ENCODE measurements at regions not wholly inside any gene's neighbourhood (a gene's known extent, or its start where the extent isn't known, plus 50 kb on each side); places are given as distances from the start of the nearest gene placed in this dataset.

GRCh38 chr5:71948206-71948605 is 159.1 kb upstream of the MAP1B start:
- Histone ChIP-seq H3K4me3 (ENCODE audit: low read depth in 1 of 2, low read length in 1 of 2) (no peak overlapping the region), H3K9me3 (no peaks in the 10 kb centered on the region), H3K36me3 (no peaks in the 10 kb centered on the region), H3K4me1 (ENCODE audit: control insufficient read depth in 1 of 2, insufficient read depth in 1 of 2, low read depth in 1 of 2, low read length in 1 of 2) (no peaks in the 10 kb centered on the region), H3K27me3 (no peaks in the 10 kb centered on the region), H3K27ac (no peak overlapping the region)
- TF ChIP-seq CTCF (IDR thresholded peaks at IDR 0.05): no peak

GRCh38 chr5:71949772-71950171 is 157.5 kb upstream of the MAP1B start:
- Histone ChIP-seq H3K9me3 (no peaks in the 10 kb centered on the region), H3K27ac (no peak overlapping the region), H3K4me1 (ENCODE audit: control insufficient read depth in 1 of 2, insufficient read depth in 1 of 2, low read depth in 1 of 2, low read length in 1 of 2) (no peaks in the 10 kb centered on the region), H3K27me3 (no peaks in the 10 kb centered on the region), H3K36me3 (no peaks in the 10 kb centered on the region), H3K4me3 (ENCODE audit: low read depth in 1 of 2, low read length in 1 of 2) (no peak overlapping the region)
- TF ChIP-seq CTCF (IDR thresholded peaks at IDR 0.05): no peak

- Histone ChIP-seq H3K9me3 (no peaks in the 10 kb centered on the region), H3K27me3 (no peaks in the 10 kb centered on the region), H3K36me3 (no peaks in the 10 kb centered on the region), H3K4me1 (ENCODE audit: control insufficient read depth in 1 of 2, insufficient read depth in 1 of 2, low read depth in 1 of 2, low read length in 1 of 2) (no peaks in the 10 kb centered on the region), H3K4me3 (ENCODE audit: low read depth in 1 of 2, low read length in 1 of 2) (no peak overlapping the region), H3K27ac (no peak overlapping the region)
- no peak for TF ChIP-seq CTCF (IDR thresholded peaks at IDR 0.05)
Measured at GRCh38 chr5:71953866-71954265, 153.4 kb upstream of the MAP1B start.

GRCh38 chr5:71954329-71954728 is 152.9 kb upstream of the MAP1B start:
- H3K9me3 ChIP-seq: no peaks in the 10 kb centered on the region
- no peaks in the 10 kb centered on the region for H3K27me3 ChIP-seq
- H3K27ac ChIP-seq: no peak overlapping the region
- no peaks in the 10 kb centered on the region for H3K36me3 ChIP-seq
- no peaks in the 10 kb centered on the region for H3K4me1 ChIP-seq (ENCODE audit: control insufficient read depth in 1 of 2, insufficient read depth in 1 of 2, low read depth in 1 of 2, low read length in 1 of 2)
- no peak overlapping the region for H3K4me3 ChIP-seq (ENCODE audit: low read depth in 1 of 2, low read length in 1 of 2)
- no peak for TF ChIP-seq CTCF (IDR thresholded peaks at IDR 0.05)

GRCh38 chr5:71955723-71956122 is 151.6 kb upstream of the MAP1B start:
- Histone ChIP-seq H3K9me3 (no peaks in the 10 kb centered on the region), H3K36me3 (no peaks in the 10 kb centered on the region), H3K4me1 (ENCODE audit: control insufficient read depth in 1 of 2, insufficient read depth in 1 of 2, low read depth in 1 of 2, low read length in 1 of 2) (no peaks in the 10 kb centered on the region), H3K27ac (no peak overlapping the region), H3K27me3 (no peaks in the 10 kb centered on the region), H3K4me3 (ENCODE audit: low read depth in 1 of 2, low read length in 1 of 2) (no peak overlapping the region)
- no peak for TF ChIP-seq CTCF (IDR thresholded peaks at IDR 0.05)

GRCh38 chr5:71957292-71957898 is 149.9 kb upstream of the MAP1B start:
- Histone ChIP-seq H3K36me3 (no peaks in the 10 kb centered on the region), H3K4me1 (ENCODE audit: control insufficient read depth in 1 of 2, insufficient read depth in 1 of 2, low read depth in 1 of 2, low read length in 1 of 2) (no peaks in the 10 kb centered on the region), H3K27ac (no peak overlapping the region), H3K4me3 (ENCODE audit: low read depth in 1 of 2, low read length in 1 of 2) (no peak overlapping the region), H3K9me3 (no peaks in the 10 kb centered on the region), H3K27me3 (no peaks in the 10 kb centered on the region)
- no peak for TF ChIP-seq CTCF (IDR thresholded peaks at IDR 0.05)

Data from neutrophil (primary cell).